Ishikawa (cell line): ENCODE measurements at regions not wholly inside any gene's neighbourhood (a gene's known extent, or its start where the extent isn't known, plus 50 kb on each side); places are given as distances from the start of the nearest gene placed in this dataset.

Experiments
- CEBPB ChIP-seq: IDR thresholded peaks from 2 replicates; pipeline ENCODE4 v1.6.1; 2012
- CREB1 ChIP-seq: IDR thresholded peaks from 2 replicates; pipeline ENCODE4 v1.6.1; 2012; ENCODE audit warnings: low read depth
- EGR1 ChIP-seq: IDR thresholded peaks from 2 replicates; pipeline ENCODE4 v1.6.1; 2012
- EP300 ChIP-seq: IDR thresholded peaks from 2 replicates; pipeline ENCODE4 v1.6.1; 2012; ENCODE audit warnings: borderline replicate concordance
- FOXM1 ChIP-seq: IDR thresholded peaks from 2 replicates; pipeline ENCODE4 v1.6.1; 2012; ENCODE audit warnings: low read depth, borderline replicate concordance
- MAX ChIP-seq: IDR thresholded peaks from 2 replicates; pipeline ENCODE4 v1.6.1; 2012
- NFIC ChIP-seq: IDR thresholded peaks from 2 replicates; pipeline ENCODE4 v1.6.1; 2012
- RAD21 ChIP-seq: IDR thresholded peaks from 2 replicates; pipeline ENCODE4 v1.6.1; 2012; ENCODE audit warnings: low read depth
- REST ChIP-seq: IDR thresholded peaks from 2 replicates; pipeline ENCODE4 v1.6.1; 2012; ENCODE audit warnings: low read depth, mild to moderate bottlenecking
- TAF1 ChIP-seq: IDR thresholded peaks from 2 replicates; pipeline ENCODE4 v1.6.1; 2012; ENCODE audit warnings: low read depth, mild to moderate bottlenecking
- TCF12 ChIP-seq: IDR thresholded peaks from 2 replicates; pipeline ENCODE4 v1.6.1; 2012; ENCODE audit warnings: low read depth
- TEAD4 ChIP-seq: IDR thresholded peaks from 2 replicates; pipeline ENCODE4 v1.6.1; 2012
- YY1 ChIP-seq: IDR thresholded peaks from 2 replicates; pipeline ENCODE4 v1.6.1; 2012; ENCODE audit warnings: low read depth
- ZBTB7A ChIP-seq: IDR thresholded peaks from 2 replicates; pipeline ENCODE4 v1.6.1; 2012; ENCODE audit warnings: low read depth
- TF ChIP-seq, protein P1 (sequence below): IDR thresholded peaks from 2 replicates; pipeline ENCODE4 v1.6.1; 2012

GRCh38 chr14:42994051-42994736, 1387.5 kb downstream of the LRFN5 start:
- no peak for TF ChIP-seq CEBPB
- no peak for TF ChIP-seq TCF12
- TF ChIP-seq TAF1 = no peak
- TF ChIP-seq FOXM1 = no peak
- TF ChIP-seq MAX = no peak
- no peak for TF ChIP-seq CREB1
- TF ChIP-seq, protein P1, sequence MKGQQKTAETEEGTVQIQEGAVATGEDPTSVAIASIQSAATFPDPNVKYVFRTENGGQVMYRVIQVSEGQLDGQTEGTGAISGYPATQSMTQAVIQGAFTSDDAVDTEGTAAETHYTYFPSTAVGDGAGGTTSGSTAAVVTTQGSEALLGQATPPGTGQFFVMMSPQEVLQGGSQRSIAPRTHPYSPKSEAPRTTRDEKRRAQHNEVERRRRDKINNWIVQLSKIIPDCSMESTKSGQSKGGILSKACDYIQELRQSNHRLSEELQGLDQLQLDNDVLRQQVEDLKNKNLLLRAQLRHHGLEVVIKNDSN = no peak
- TF ChIP-seq NFIC = peak; percentile 21; the same call in 1 of the 2 replicates
- TF ChIP-seq REST = no peak
- no peak for TF ChIP-seq ZBTB7A
- TF ChIP-seq YY1 = no peak
- peak; percentile 60 for TF ChIP-seq TEAD4
- peak; percentile 26; the same call in 1 of the 2 replicates for TF ChIP-seq EP300
- TF ChIP-seq RAD21 = no peak
- TF ChIP-seq EGR1 = no peak

GRCh38 chr14:42992930-42993329, 1386.3 kb downstream of the LRFN5 start:
- TF ChIP-seq, protein P1 = no peak
- TF ChIP-seq TCF12 (no peak), TAF1 (no peak), YY1 (no peak), EP300 (no peak), MAX (no peak), RAD21 (no peak), CREB1 (no peak), FOXM1 (no peak), TEAD4 (no peak), EGR1 (no peak), REST (no peak), ZBTB7A (no peak), NFIC (no peak), CEBPB (no peak)

DNA sequence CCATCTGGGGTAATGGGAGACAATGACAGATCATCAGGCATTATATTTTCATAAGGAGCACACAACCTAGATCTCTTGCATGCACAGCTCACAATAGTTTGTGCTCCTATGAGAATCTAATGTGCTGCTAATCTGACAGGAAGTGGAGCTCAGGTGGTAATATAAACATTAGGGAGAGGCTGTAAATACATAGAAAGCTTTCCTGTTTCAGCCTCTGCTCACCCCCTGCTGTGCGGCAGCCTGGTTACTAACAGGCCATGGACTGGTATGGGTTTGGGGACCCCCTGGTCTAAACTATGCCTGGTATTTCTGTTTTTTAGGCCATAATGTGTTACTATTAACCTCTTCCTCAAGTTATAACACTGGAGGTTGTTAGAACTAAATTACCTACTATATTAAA, 1373.7 kb downstream of the LRFN5 start:
- TF ChIP-seq TCF12 = no peak
- TF ChIP-seq EGR1 = no peak
- no peak for TF ChIP-seq CEBPB
- TF ChIP-seq, protein P1 = no peak
- TF ChIP-seq TEAD4 = no peak
- no peak for TF ChIP-seq EP300
- no peak for TF ChIP-seq YY1
- no peak for TF ChIP-seq ZBTB7A
- no peak for TF ChIP-seq NFIC
- TF ChIP-seq CREB1 = no peak
- TF ChIP-seq FOXM1 = no peak
- TF ChIP-seq RAD21 = no peak
- TF ChIP-seq MAX = no peak
- TF ChIP-seq REST = no peak
- TF ChIP-seq TAF1 = no peak
